NB4 (cell line): ENCODE measurements at regions not wholly inside any gene's neighbourhood (a gene's known extent, or its start where the extent isn't known, plus 50 kb on each side); places are given as distances from the start of the nearest gene placed in this dataset.

Source experiments
- MYC ChIP-seq: IDR thresholded peaks from 2 replicates; pipeline ENCODE4 v1.6.1; 2011; ENCODE audit warnings: low read depth, low read length
- POLR2A ChIP-seq: IDR thresholded peaks from 2 replicates; pipeline ENCODE4 v1.6.1; 2011; ENCODE audit warnings: mild to moderate bottlenecking; ENCODE audit not compliant: insufficient read length; ENCODE audit errors: extremely low read depth
- TF ChIP-seq, protein P1 (sequence below): IDR thresholded peaks from one replicate; pipeline ENCODE4 v1.5.1; 2012; ENCODE audit warnings: low read depth, low read length
- TF ChIP-seq, protein P2 (sequence below): IDR thresholded peaks from 2 replicates; pipeline ENCODE4 v1.6.1; 2011; ENCODE audit warnings: low read depth, low read length

DNA sequence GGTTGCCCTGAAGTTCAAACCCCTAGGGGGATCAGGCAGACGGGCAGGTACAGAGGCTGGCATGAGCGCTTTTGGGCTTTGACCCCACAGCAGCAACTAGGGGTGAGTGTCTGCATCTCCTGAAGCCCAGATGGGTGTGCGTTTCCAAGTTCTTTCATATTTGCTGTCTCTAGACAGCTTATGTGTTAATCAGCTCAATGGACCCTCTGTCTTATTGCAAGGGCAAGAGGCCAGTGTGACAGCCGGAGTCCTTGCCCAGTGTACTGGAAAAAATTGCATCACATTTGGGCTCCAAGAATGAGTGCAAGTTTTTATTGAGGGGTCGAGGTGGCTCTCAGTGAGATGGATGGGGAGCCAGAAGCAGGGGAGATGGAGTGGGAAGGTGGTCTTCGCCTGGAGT lies 1863.7 kb upstream of the RAG2 start:
- TF ChIP-seq, protein P1, sequence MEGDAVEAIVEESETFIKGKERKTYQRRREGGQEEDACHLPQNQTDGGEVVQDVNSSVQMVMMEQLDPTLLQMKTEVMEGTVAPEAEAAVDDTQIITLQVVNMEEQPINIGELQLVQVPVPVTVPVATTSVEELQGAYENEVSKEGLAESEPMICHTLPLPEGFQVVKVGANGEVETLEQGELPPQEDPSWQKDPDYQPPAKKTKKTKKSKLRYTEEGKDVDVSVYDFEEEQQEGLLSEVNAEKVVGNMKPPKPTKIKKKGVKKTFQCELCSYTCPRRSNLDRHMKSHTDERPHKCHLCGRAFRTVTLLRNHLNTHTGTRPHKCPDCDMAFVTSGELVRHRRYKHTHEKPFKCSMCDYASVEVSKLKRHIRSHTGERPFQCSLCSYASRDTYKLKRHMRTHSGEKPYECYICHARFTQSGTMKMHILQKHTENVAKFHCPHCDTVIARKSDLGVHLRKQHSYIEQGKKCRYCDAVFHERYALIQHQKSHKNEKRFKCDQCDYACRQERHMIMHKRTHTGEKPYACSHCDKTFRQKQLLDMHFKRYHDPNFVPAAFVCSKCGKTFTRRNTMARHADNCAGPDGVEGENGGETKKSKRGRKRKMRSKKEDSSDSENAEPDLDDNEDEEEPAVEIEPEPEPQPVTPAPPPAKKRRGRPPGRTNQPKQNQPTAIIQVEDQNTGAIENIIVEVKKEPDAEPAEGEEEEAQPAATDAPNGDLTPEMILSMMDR = no peak
- TF ChIP-seq MYC (no peak), POLR2A (no peak)
- TF ChIP-seq, protein P2, sequence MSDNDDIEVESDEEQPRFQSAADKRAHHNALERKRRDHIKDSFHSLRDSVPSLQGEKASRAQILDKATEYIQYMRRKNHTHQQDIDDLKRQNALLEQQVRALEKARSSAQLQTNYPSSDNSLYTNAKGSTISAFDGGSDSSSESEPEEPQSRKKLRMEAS = no peak
